ENCODE measurements at regions not wholly inside any gene's neighbourhood (a gene's known extent, or its start where the extent isn't known, plus 50 kb on each side); places are given as distances from the start of the nearest gene placed in this dataset.

GRCh38 chr20:23232679-23233308 lies 117.8 kb upstream of the NXT1 start:
- DNase-seq (ENCODE audit: low read depth) = no peak

GRCh38 chr20:23232219-23232581 lies 118.4 kb upstream of the NXT1 start:
- no peak for DNase-seq (ENCODE audit: low read depth)

- DNase-seq (ENCODE audit: low read depth) = peak; percentile 68
Observed at GRCh38 chr20:23231561-23232218, 118.9 kb upstream of the NXT1 start.

- DNase-seq (ENCODE audit: low read depth) = no peak
Observed at GRCh38 chr20:23230766-23231385, 119.7 kb upstream of the NXT1 start.

GRCh38 chr20:23229989-23230388 lies 120.6 kb upstream of the NXT1 start:
- no peak for DNase-seq (ENCODE audit: low read depth)

GRCh38 chr20:23228912-23229311 lies 121.7 kb upstream of the NXT1 start:
- DNase-seq (ENCODE audit: low read depth) = peak; percentile 77

- no peak for DNase-seq (ENCODE audit: low read depth)
Observed at GRCh38 chr20:23227976-23228375, 122.6 kb upstream of the NXT1 start.

GRCh38 chr20:23227274-23227673 lies 123.3 kb upstream of the NXT1 start:
- no peak for DNase-seq (ENCODE audit: low read depth)

GRCh38 chr20:23226612-23227265 lies 123.9 kb upstream of the NXT1 start:
- no peak for DNase-seq (ENCODE audit: low read depth)

- DNase-seq (ENCODE audit: low read depth) = peak; percentile 77
Observed at GRCh38 chr20:23225407-23226060, 125.1 kb upstream of the NXT1 start.

GRCh38 chr20:23224806-23225205 lies 125.8 kb upstream of the NXT1 start:
- no peak for DNase-seq (ENCODE audit: low read depth)

- no peak for DNase-seq (ENCODE audit: low read depth)
Observed at GRCh38 chr20:23223908-23224580, 126.5 kb upstream of the NXT1 start.

- no peak for DNase-seq (ENCODE audit: low read depth)
Observed at GRCh38 chr20:23222531-23223200, 127.9 kb upstream of the NXT1 start.

GRCh38 chr20:23217023-23217422 lies 130.9 kb upstream of the CD93 start:
- DNase-seq (ENCODE audit: low read depth) = no peak

GRCh38 chr20:23215344-23215995 lies 129.3 kb upstream of the CD93 start:
- no peak for DNase-seq (ENCODE audit: low read depth)

GRCh38 chr20:23214903-23215302 lies 128.8 kb upstream of the CD93 start:
- DNase-seq (ENCODE audit: low read depth) = no peak

GRCh38 chr20:23212464-23212995 lies 126.4 kb upstream of the CD93 start:
- DNase-seq (ENCODE audit: low read depth) = no peak

- DNase-seq (ENCODE audit: low read depth) = no peak
Observed at GRCh38 chr20:23212011-23212410, 125.9 kb upstream of the CD93 start.

GRCh38 chr20:23211164-23211563 lies 125.0 kb upstream of the CD93 start:
- no peak for DNase-seq (ENCODE audit: low read depth)
